HepG2 (cell line): ENCODE measurements at regions not wholly inside any gene's neighbourhood (a gene's known extent, or its start where the extent isn't known, plus 50 kb on each side); places are given as distances from the start of the nearest gene placed in this dataset.

Experiments
- ATAC-seq: fragments of 200-7000 bp; cut with Tn5 transposase; 3 replicates; pipeline ENCODE4 v1.9.1; 2020; ENCODE audit warnings: mild to moderate bottlenecking, moderate library complexity
- BruUV-seq: library from RNA; stranded (reverse); fragments of 400-500 nt; replicated peaks from 2 replicates; lab custom pipeline; 2021; lab: Mats Ljungman, UMichigan
- CTCF ChIA-PET: fragments of 300-600 bp; formaldehyde crosslinking; extraction: SDS; loops from one replicate; lab custom pipeline; 2021; ENCODE audit warnings: low total read pairs, inconsistent platforms, low intra/inter-chr PET ratio; lab: Yijun Ruan, JAX
- POLR2A ChIA-PET: fragments of 350-600 bp; sonication (Branson Sonifier 250); formaldehyde crosslinking; loops from one replicate; lab custom pipeline; 2020; ENCODE audit warnings: antibody characterized with exemption, inconsistent platforms; lab: Yijun Ruan, JAX
- DNase-seq: peaks from one replicate; pipeline ENCODE4 v3.0.0-alpha.2; 2015; ENCODE audit warnings: low spot score
- FAIRE-seq: peaks from 3 replicates; lab custom pipeline; 2011; peaks lifted over from hg19 to GRCh38; lab: Jason Lieb, UNC
- H2AFZ ChIP-seq: one replicate; pipeline ENCODE4 v1.6.1; 2011; ENCODE audit warnings: low read length, inconsistent platforms
- H3K27ac ChIP-seq: fragments of 300-600 bp; 3 replicates; pipeline ENCODE4 v1.8.0; 2011; ENCODE audit warnings: mixed run types, mild to moderate bottlenecking, mixed read lengths, low read length, inconsistent platforms; ENCODE audit not compliant: insufficient read depth; ENCODE audit errors: extremely low read length
- H3K27me3 ChIP-seq, 2 experiments: fragments of 200-600 bp in 1 of 2; 2 replicates in 1 of 2; 3 replicates in 1 of 2; pipeline versions ENCODE4 v1.6.0 to v1.8.0; 2011; ENCODE audit warnings: low read length in 2 of 2, mild to moderate bottlenecking in 2 of 2, moderate library complexity in 2 of 2, inconsistent platforms in 1 of 2; ENCODE audit not compliant: insufficient read depth in 2 of 2, control insufficient read depth in 1 of 2
- H3K36me3 ChIP-seq, 2 experiments: fragments of 200-600 bp in 1 of 2; replicated peaks in 1 of 2; 2 replicates in 1 of 2; 3 replicates in 1 of 2; pipeline versions ENCODE4 v1.5.1 to v1.8.0; 2011; ENCODE audit warnings: low read length in 2 of 2, inconsistent platforms in 1 of 2; ENCODE audit not compliant: insufficient read depth in 2 of 2, control insufficient read depth in 1 of 2
- H3K4me1 ChIP-seq: 2 replicates; pipeline ENCODE4 v1.5.1; 2012; ENCODE audit warnings: low read length, inconsistent platforms; ENCODE audit not compliant: insufficient read depth
- H3K4me2 ChIP-seq: 2 replicates; pipeline ENCODE4 v1.6.0; 2011; ENCODE audit warnings: low read depth, low read length, inconsistent platforms
- H3K4me3 ChIP-seq, 3 experiments: fragments of 200-600 bp in 1 of 3; sonication (generic), shearing (Covaris generic) in 1 of 3; replicated peaks in 1 of 3; 2 replicates each; pipeline ENCODE4 v1.5.1; 2011 to 2016; ENCODE audit warnings: low read length in 3 of 3, inconsistent platforms in 2 of 3, low read depth in 2 of 3, mild to moderate bottlenecking in 2 of 3, control low read depth in 1 of 3, mixed read lengths in 1 of 3; ENCODE audit not compliant: insufficient read depth in 1 of 3
- H3K79me2 ChIP-seq: one replicate; pipeline ENCODE4 v1.6.1; 2011; ENCODE audit warnings: low read length, inconsistent platforms; ENCODE audit not compliant: insufficient read depth
- H3K9ac ChIP-seq: 2 replicates; pipeline ENCODE4 v1.6.0; 2011; ENCODE audit warnings: mild to moderate bottlenecking, low read depth, low read length, inconsistent platforms; ENCODE audit not compliant: insufficient read depth
- H3K9me3 ChIP-seq: 2 replicates; pipeline ENCODE4 v1.5.1; 2012; ENCODE audit warnings: mild to moderate bottlenecking, low read length
- H4K20me1 ChIP-seq: 2 replicates; pipeline ENCODE4 v1.6.0; 2011; ENCODE audit warnings: inconsistent platforms, mild to moderate bottlenecking, low read length, moderate library complexity; ENCODE audit not compliant: insufficient read depth
- ARID4A ChIP-seq: sonication (generic); formaldehyde crosslinking; IDR thresholded peaks from 2 replicates; pipeline ENCODE4 v1.5.0; 2020; ENCODE audit warnings: mild to moderate bottlenecking, missing genetic modification reagents, borderline replicate concordance
- DNMT1 ChIP-seq: sonication (generic); formaldehyde crosslinking; IDR thresholded peaks from 2 replicates; pipeline ENCODE4 v1.5.1; 2020; ENCODE audit warnings: mild to moderate bottlenecking, missing genetic modification reagents
- ELF4 ChIP-seq: sonication (generic); formaldehyde crosslinking; IDR thresholded peaks from 2 replicates; pipeline ENCODE4 v1.5.0; 2020; ENCODE audit warnings: missing genetic modification reagents, mild to moderate bottlenecking, moderate library complexity, borderline replicate concordance
- HOXA7 ChIP-seq: sonication (generic); formaldehyde crosslinking; IDR thresholded peaks from 2 replicates; pipeline ENCODE4 v1.8.1; 2022; ENCODE audit warnings: mild to moderate bottlenecking, missing genetic modification reagents, moderate library complexity
- MAZ ChIP-seq, 2 experiments: sonication (generic) in 1 of 2; formaldehyde crosslinking in 1 of 2; IDR thresholded peaks; 2 replicates each; pipeline versions ENCODE4 v1.5.0 to v1.6.1; 2012 to 2020; ENCODE audit warnings: low read depth in 2 of 2, mild to moderate bottlenecking in 2 of 2, borderline replicate concordance in 1 of 2, improper control_type of control experiment in 1 of 2, low read length in 1 of 2, missing genetic modification reagents in 1 of 2, moderate library complexity in 1 of 2
- MBD4 ChIP-seq: IDR thresholded peaks from 2 replicates; pipeline ENCODE4 v1.6.1; 2012; ENCODE audit warnings: low read length, inconsistent platforms, borderline replicate concordance
- MED13 ChIP-seq: sonication (generic); formaldehyde crosslinking; IDR thresholded peaks from 2 replicates; pipeline ENCODE4 v1.5.0; 2020; ENCODE audit warnings: missing genetic modification reagents
- TFAP4 ChIP-seq: sonication (generic); IDR thresholded peaks from 2 replicates; pipeline ENCODE4 v1.6.1; 2016; ENCODE audit warnings: low read depth, borderline replicate concordance
- ZBTB49 ChIP-seq: sonication (generic); formaldehyde crosslinking; IDR thresholded peaks from 2 replicates; pipeline ENCODE4 v1.4.0; 2020; ENCODE audit warnings: missing genetic modification reagents, borderline replicate concordance
- whole genome bisulfite sequencing: methylation state at CpG from one replicate; pipeline ENCODE4 v1.1.6; 2017; ENCODE audit warnings: low lambda C conversion rate; 5-methylcytosine and 5-hydroxymethylcytosine counted together
- in situ Hi-C: cut with HindIII; loops from 2 replicates; pipeline ENCODE4 v1.10.0; 2017; ENCODE audit warnings: low pct_unique_long_range_greater_than_20kb; ENCODE audit not compliant: extremely low pct_ligation_motif_present
- intact Hi-C: fragments of 100-400 bp; cut with micrococcal nuclease; formaldehyde crosslinking; loops from one replicate; pipeline ENCODE4 v1.10.0; 2022; ENCODE audit not compliant: unreplicated experiment

DNA sequence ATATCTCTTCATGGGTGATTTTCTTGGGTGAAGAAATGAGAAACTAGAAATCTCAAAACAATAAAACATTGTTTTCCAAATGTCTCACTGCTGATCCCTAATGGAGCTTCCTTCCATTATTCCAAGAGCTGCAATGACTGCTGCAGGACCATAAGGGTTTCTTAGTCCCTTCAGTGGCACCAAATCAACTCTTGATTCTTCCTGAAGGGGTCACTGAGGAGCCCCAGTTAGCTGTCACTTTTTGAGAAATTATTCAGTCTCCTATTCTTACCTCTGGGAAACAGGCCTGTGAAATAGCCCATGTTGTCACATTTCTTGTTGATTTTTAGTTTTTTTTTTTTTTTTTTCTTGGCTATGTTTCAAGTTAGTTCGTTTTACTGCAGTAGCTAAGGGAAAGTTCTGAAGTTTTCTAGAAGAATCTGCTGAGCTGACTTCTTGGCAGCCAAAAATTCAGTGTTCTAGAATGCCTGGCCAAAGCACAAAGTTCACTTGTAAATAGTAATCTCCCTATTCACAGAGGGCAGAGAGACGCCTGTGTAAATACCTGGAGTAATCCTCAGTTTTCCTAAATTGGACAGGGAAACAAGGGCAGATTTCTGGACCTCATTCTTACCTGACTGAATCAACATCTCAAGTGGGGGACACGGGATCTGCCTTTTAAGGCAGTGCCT is 480.0 kb downstream of the RIT2 start (continued):
- TF ChIP-seq ARID4A (no peak), ZBTB49 (CRISPR knock-in tag) (no peak), DNMT1 (CRISPR knock-in tag) (no peak)

- Histone ChIP-seq H3K4me1 (no peaks in the 10 kb centered on the region), H3K4me3 (no peak overlapping the region), H3K27ac (no peak overlapping the region), H3K36me3 (no peaks in the 10 kb centered on the region), H3K9me3 (no peaks in the 10 kb centered on the region), H3K4me2 (no peak overlapping the region), H3K9ac (no peak overlapping the region), H4K20me1 (no peaks in the 10 kb centered on the region), H3K79me2 (no peaks in the 10 kb centered on the region), H3K27me3 (no peaks in the 10 kb centered on the region), H2AFZ (no peak overlapping the region)
- no TSS peak for BruUV-seq
- WGBS = 21% methylated on average over 2 of the region's 2 CpGs
- DNase-seq (no peak), FAIRE-seq (no peak), ATAC-seq (no peak)
- CTCF ChIA-PET = no interaction called here
- POLR2A ChIA-PET = no interaction called here
- intact Hi-C loops = no loop called here
- in situ Hi-C loops = no loop called here
- TF ChIP-seq MED13 (no peak), MBD4 (no peak), TFAP4 (no peak), MAZ (IDR thresholded peaks at IDR 0.05; ENCODE audit: borderline replicate concordance, low read depth, low read length) (no peak), MAZ (CRISPR knock-in tag; IDR thresholded peaks at IDR 0.05; ENCODE audit: low read depth) (no peak), ELF4 (no peak), HOXA7 (CRISPR knock-in tag) (no peak)
Measured at GRCh38 chr18:42636309-42636708, 479.2 kb downstream of the RIT2 start.
